ENCODE measurements at regions not wholly inside any gene's neighbourhood (a gene's known extent, or its start where the extent isn't known, plus 50 kb on each side); places are given as distances from the start of the nearest gene placed in this dataset.

GRCh38 chr6:87840324-87840723 is 138.3 kb upstream of the AKIRIN2 start:
- Histone ChIP-seq H3K4me3 (ENCODE audit: low read depth, low read length) (no peak overlapping the region), H3K27me3 (ENCODE audit: control insufficient read depth, insufficient read depth, low read length) (no peaks in the 10 kb centered on the region), H3K36me3 (ENCODE audit: control insufficient read depth, insufficient read depth, low read length) (no peaks in the 10 kb centered on the region)
- TF ChIP-seq CTCF (IDR thresholded peaks at IDR 0.05; ENCODE audit: insufficient read depth, low read depth, low read length), result no peak
- CTCF ChIA-PET, result interaction anchor here (0.6 kb wide), 1 partner anchor 867 kb away, joined by 3 read pairs; no protein-coding TSS in a partner anchor
- POLR2A ChIA-PET, result no interaction called here
- no peak for DNase-seq (ENCODE audit: low read depth)

DNA sequence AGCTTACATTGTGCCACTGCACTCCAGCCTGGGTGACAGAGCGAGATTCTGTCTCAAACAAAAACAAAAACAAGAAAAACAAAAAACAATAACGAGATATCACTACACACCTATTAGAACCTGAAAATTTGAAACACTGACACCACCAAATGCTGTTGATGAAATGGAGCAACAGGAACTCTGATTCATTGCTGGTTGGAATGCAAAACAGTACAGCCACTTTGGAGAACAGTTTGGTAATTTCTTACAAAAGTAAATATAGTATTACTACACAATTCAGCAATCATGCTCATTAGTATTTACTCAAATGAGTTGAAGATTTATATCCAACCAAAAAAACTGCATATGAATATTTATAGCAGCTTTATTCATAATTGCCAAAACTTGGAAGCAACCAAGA is 135.8 kb upstream of the AKIRIN2 start:
- Histone ChIP-seq H3K36me3 (ENCODE audit: control insufficient read depth, insufficient read depth, low read length) (no peaks in the 10 kb centered on the region), H3K4me3 (ENCODE audit: low read depth, low read length) (no peak overlapping the region), H3K27me3 (ENCODE audit: control insufficient read depth, insufficient read depth, low read length) (no peaks in the 10 kb centered on the region)
- no peak for TF ChIP-seq CTCF (IDR thresholded peaks at IDR 0.05; ENCODE audit: insufficient read depth, low read depth, low read length)
- CTCF ChIA-PET, result no interaction called here
- POLR2A ChIA-PET, result no interaction called here
- no peak for DNase-seq (ENCODE audit: low read depth)

GRCh38 chr6:87837444-87837843 is 135.4 kb upstream of the AKIRIN2 start:
- ChIA-PET CTCF (no interaction called here), POLR2A (no interaction called here)
- Histone ChIP-seq H3K4me3 (ENCODE audit: low read depth, low read length) (no peak overlapping the region), H3K27me3 (ENCODE audit: control insufficient read depth, insufficient read depth, low read length) (no peaks in the 10 kb centered on the region), H3K36me3 (ENCODE audit: control insufficient read depth, insufficient read depth, low read length) (no peaks in the 10 kb centered on the region)
- no peak for TF ChIP-seq CTCF (IDR thresholded peaks at IDR 0.05; ENCODE audit: insufficient read depth, low read depth, low read length)
- no peak for DNase-seq (ENCODE audit: low read depth)

DNA sequence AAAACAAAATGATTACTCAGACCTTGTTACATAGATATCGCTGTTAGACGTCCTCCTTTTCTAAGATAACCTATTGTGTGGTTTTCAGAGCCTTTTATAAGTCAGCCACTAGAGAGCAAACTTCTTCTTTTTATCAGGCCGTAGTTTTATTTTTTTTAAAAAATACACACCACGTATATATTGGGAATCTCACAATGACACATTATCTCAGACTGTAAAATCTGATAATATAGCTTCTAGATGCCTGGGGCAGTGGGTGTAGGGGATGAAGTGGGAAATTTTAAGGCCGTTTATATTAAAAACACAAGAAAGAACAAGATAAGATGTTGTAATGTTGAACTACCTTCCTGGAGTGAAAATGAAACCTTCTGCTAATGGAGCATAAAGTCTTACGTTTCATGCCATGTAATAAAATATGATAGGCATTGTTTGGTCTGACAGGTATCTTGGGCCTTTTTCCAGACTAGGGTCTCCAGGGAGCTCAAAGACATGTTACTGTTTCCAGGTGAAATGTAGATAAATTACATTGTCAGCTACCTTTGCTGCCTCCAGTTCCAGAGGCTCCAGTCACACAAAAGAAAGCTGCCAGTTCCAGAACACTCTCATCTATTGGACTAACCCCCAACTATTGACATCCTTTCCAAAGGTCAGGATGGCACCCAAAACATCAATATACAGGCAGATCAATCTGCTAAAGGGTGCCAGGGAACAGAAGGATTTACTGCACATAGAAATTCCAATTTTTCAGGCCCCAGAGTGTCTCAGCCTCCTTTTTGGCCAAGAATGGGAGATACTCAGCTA is 130.2 kb upstream of the AKIRIN2 start:
- peak; percentile 54 for TF ChIP-seq CTCF (IDR thresholded peaks at IDR 0.05; ENCODE audit: insufficient read depth, low read depth, low read length)
- Histone ChIP-seq H3K4me3 (ENCODE audit: low read depth, low read length) (peak overlapping the region; percentile 29), H3K36me3 (ENCODE audit: control insufficient read depth, insufficient read depth, low read length) (no peaks in the 10 kb centered on the region), H3K27me3 (ENCODE audit: control insufficient read depth, insufficient read depth, low read length) (no peaks in the 10 kb centered on the region)
- ChIA-PET POLR2A (no interaction called here), CTCF (interaction anchor here (0.6 to 2.0 kb wide), 9 partner anchors 10 to 1039 kb away, joined by 3 to 8 read pairs (median 5); no protein-coding TSS in a partner anchor)
- DNase-seq (ENCODE audit: low read depth), result no peak

- H3K27me3 ChIP-seq (ENCODE audit: control insufficient read depth, insufficient read depth, low read length), result 0 out of 2 replicates have a peak, but pooled peaks cover 2% of the 10 kb centered on the region
- POLR2A ChIA-PET, result no interaction called here
- no peak for DNase-seq (ENCODE audit: low read depth)
- H3K36me3 ChIP-seq (ENCODE audit: control insufficient read depth, insufficient read depth, low read length), result no peaks in the 10 kb centered on the region
- CTCF ChIA-PET, result interaction anchor here (0.5 to 1.4 kb wide), 4 partner anchors 36 to 711 kb away, joined by 3 to 6 read pairs (median 3); no protein-coding TSS in a partner anchor
- H3K4me3 ChIP-seq (ENCODE audit: low read depth, low read length), result no peak overlapping the region
- TF ChIP-seq CTCF (IDR thresholded peaks at IDR 0.05; ENCODE audit: insufficient read depth, low read depth, low read length), result no peak
These were observed 128.9 kb upstream of the AKIRIN2 start for GRCh38 chr6:87830907-87831306.
